ENCODE measurements at regions not wholly inside any gene's neighbourhood (a gene's known extent, or its start where the extent isn't known, plus 50 kb on each side); places are given as distances from the start of the nearest gene placed in this dataset.

- H3K27ac ChIP-seq (ENCODE audit: extremely low read length, insufficient read depth, low read length), result no peak overlapping the region
- no peaks in the 10 kb centered on the region for H4K20me1 ChIP-seq (ENCODE audit: insufficient read depth, low read length)
- no peaks in the 10 kb centered on the region for H3K79me2 ChIP-seq (ENCODE audit: insufficient read depth, low read length)
- no peak overlapping the region for H3K4me2 ChIP-seq (ENCODE audit: low read depth, low read length)
- H3K36me3 ChIP-seq (replicated peaks in 1 of 2; ENCODE audit: control insufficient read depth in 1 of 2, insufficient read depth in 2 of 2, low read length in 2 of 2), result no peaks in the 10 kb centered on the region
- ChIA-PET CTCF (ENCODE audit: low intra/inter-chr PET ratio, low total read pairs) (no interaction called here), POLR2A (no interaction called here)
- no peaks in the 10 kb centered on the region for H3K9me3 ChIP-seq (ENCODE audit: low read length)
- H2AFZ ChIP-seq (ENCODE audit: low read length), result no peak overlapping the region
- peak; percentile 81 for TF ChIP-seq CEBPB (IDR thresholded peaks at IDR 0.05; ENCODE audit: borderline replicate concordance, low read depth, low read length)
- TF ChIP-seq, protein P1, sequence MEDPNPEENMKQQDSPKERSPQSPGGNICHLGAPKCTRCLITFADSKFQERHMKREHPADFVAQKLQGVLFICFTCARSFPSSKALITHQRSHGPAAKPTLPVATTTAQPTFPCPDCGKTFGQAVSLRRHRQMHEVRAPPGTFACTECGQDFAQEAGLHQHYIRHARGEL (CRISPR knock-in tag; IDR thresholded peaks at IDR 0.05), result no peak
- intact Hi-C loops (cut with micrococcal nuclease; ENCODE audit: unreplicated experiment) (no loop called here), in situ Hi-C loops (cut with HindIII; ENCODE audit: extremely low pct_ligation_motif_present, low pct_unique_long_range_greater_than_20kb) (no loop called here)
- no peak overlapping the region for H3K9ac ChIP-seq (ENCODE audit: insufficient read depth, low read depth, low read length)
- no peak for FAIRE-seq
- no peaks in the 10 kb centered on the region for H3K4me1 ChIP-seq (ENCODE audit: insufficient read depth, low read length)
- ATAC-seq, result no peak
- WGBS (ENCODE audit: low lambda C conversion rate), result 53% methylated on average over 6 of the region's 6 CpGs
- H3K4me3 ChIP-seq (replicated peaks in 1 of 3; ENCODE audit: insufficient read depth in 1 of 3, low read depth in 2 of 3, low read length in 3 of 3), result no peak overlapping the region
- BruUV-seq (replicated peaks), result no TSS peak
- DNase-seq (ENCODE audit: low spot score), result no peak
- H3K27me3 ChIP-seq (ENCODE audit: control insufficient read depth in 1 of 2, insufficient read depth in 2 of 2, low read length in 2 of 2), result peaks cover 3 to 28% of the 10 kb centered on the region in 2 experiments; a peak in 4 of 5 replicates
Measured at GRCh38 chr2:71833855-71834560, 313.7 kb downstream of the CYP26B1 start.

- intact Hi-C loops (cut with micrococcal nuclease; ENCODE audit: unreplicated experiment), result no loop called here
- FAIRE-seq (no peak), DNase-seq (ENCODE audit: low spot score) (no peak), ATAC-seq (no peak)
- Histone ChIP-seq H3K9ac (ENCODE audit: insufficient read depth, low read depth, low read length) (no peak overlapping the region), H3K79me2 (ENCODE audit: insufficient read depth, low read length) (no peaks in the 10 kb centered on the region), H4K20me1 (ENCODE audit: insufficient read depth, low read length) (no peaks in the 10 kb centered on the region), H3K4me2 (ENCODE audit: low read depth, low read length) (no peak overlapping the region), H3K27me3 (ENCODE audit: control insufficient read depth in 1 of 2, insufficient read depth in 2 of 2, low read length in 2 of 2) (peaks cover 3 to 31% of the 10 kb centered on the region in 2 experiments; a peak in 4 of 5 replicates), H2AFZ (ENCODE audit: low read length) (no peak overlapping the region), H3K4me1 (ENCODE audit: insufficient read depth, low read length) (no peaks in the 10 kb centered on the region), H3K4me3 (replicated peaks in 1 of 3; ENCODE audit: insufficient read depth in 1 of 3, low read depth in 2 of 3, low read length in 3 of 3) (no peak overlapping the region), H3K27ac (ENCODE audit: extremely low read length, insufficient read depth, low read length) (no peak overlapping the region), H3K9me3 (ENCODE audit: low read length) (no peaks in the 10 kb centered on the region), H3K36me3 (replicated peaks in 1 of 2; ENCODE audit: control insufficient read depth in 1 of 2, insufficient read depth in 2 of 2, low read length in 2 of 2) (no peaks in the 10 kb centered on the region)
- POLR2A ChIA-PET, result no interaction called here
- WGBS (ENCODE audit: low lambda C conversion rate), result 65% methylated on average over 4 of the region's 4 CpGs
- CTCF ChIA-PET (ENCODE audit: low intra/inter-chr PET ratio, low total read pairs), result no interaction called here
- no TSS peak for BruUV-seq (replicated peaks)
- in situ Hi-C loops (cut with HindIII; ENCODE audit: extremely low pct_ligation_motif_present, low pct_unique_long_range_greater_than_20kb), result no loop called here
- TF ChIP-seq ATF7 (IDR thresholded peaks at IDR 0.05) (peak; percentile 32; the same call in 1 of the 2 replicates), ATF7 (CRISPR knock-in tag; IDR thresholded peaks at IDR 0.05) (no peak), TBL1XR1 (IDR thresholded peaks at IDR 0.05; ENCODE audit: borderline replicate concordance, low read length, partially characterized antibody) (no peak), SRSF4 (IDR thresholded peaks at IDR 0.05; ENCODE audit: low read depth, low read length, poor library complexity, severe bottlenecking) (no peak), ZNF44 (CRISPR knock-in tag; IDR thresholded peaks at IDR 0.05) (no peak), ZNF335 (CRISPR knock-in tag; IDR thresholded peaks at IDR 0.05) (no peak), ZNF616 (CRISPR knock-in tag; IDR thresholded peaks at IDR 0.05; ENCODE audit: low read depth) (no peak), BRCA1 (CRISPR knock-in tag; IDR thresholded peaks at IDR 0.05) (no peak), SRSF1 (optimal IDR thresholded peaks at IDR 0.05; ENCODE audit: low read depth, low read length) (no peak), NR2F6 (IDR thresholded peaks at IDR 0.05) (no peak), NR2F6 (CRISPR knock-in tag; IDR thresholded peaks at IDR 0.05) (no peak), ZNF629 (CRISPR knock-in tag; conservative IDR thresholded peaks at IDR 0.05) (no peak), ZNF12 (CRISPR knock-in tag; IDR thresholded peaks at IDR 0.05) (no peak), TBP (CRISPR knock-in tag; IDR thresholded peaks at IDR 0.05) (no peak), CREB1 (IDR thresholded peaks at IDR 0.05) (peak; percentile 93), CREB1 (CRISPR knock-in tag; IDR thresholded peaks at IDR 0.05) (no peak), TEAD2 (CRISPR knock-in tag; IDR thresholded peaks at IDR 0.05) (no peak), BRD4 (CRISPR knock-in tag; IDR thresholded peaks at IDR 0.05) (no peak), ZFP36L1 (CRISPR knock-in tag; IDR thresholded peaks at IDR 0.05) (no peak)
- TF ChIP-seq, protein P2, sequence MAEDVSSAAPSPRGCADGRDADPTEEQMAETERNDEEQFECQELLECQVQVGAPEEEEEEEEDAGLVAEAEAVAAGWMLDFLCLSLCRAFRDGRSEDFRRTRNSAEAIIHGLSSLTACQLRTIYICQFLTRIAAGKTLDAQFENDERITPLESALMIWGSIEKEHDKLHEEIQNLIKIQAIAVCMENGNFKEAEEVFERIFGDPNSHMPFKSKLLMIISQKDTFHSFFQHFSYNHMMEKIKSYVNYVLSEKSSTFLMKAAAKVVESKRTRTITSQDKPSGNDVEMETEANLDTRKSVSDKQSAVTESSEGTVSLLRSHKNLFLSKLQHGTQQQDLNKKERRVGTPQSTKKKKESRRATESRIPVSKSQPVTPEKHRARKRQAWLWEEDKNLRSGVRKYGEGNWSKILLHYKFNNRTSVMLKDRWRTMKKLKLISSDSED (CRISPR knock-in tag; IDR thresholded peaks at IDR 0.05), result no peak
Measured at GRCh38 chr2:71833272-71833671, 314.4 kb downstream of the CYP26B1 start.

Measured in HepG2 (cell line).